ENCODE measurements at regions not wholly inside any gene's neighbourhood (a gene's known extent, or its start where the extent isn't known, plus 50 kb on each side); places are given as distances from the start of the nearest gene placed in this dataset.
A peak's percentile ranks its signal among the peaks of the same experiment; 100 is the strongest.
"Not testable (repeated sequence)": the region's sequence is repeated elsewhere in the genome, so short reads cannot be mapped to it uniquely, and the experiment has no call there.

GRCh38 chr10:100634034-100634433 is 98.3 kb downstream of the HIF1AN start:
- no peaks in the 10 kb centered on the region for H3K9me3 ChIP-seq
- TF ChIP-seq POLR2AphosphoS5 (IDR thresholded peaks at IDR 0.05) = no peak
- no peak for TF ChIP-seq CTCF (IDR thresholded peaks at IDR 0.05)
- TF ChIP-seq POLR2A (IDR thresholded peaks at IDR 0.05) = no peak
- no peak for TF ChIP-seq EP300 (IDR thresholded peaks at IDR 0.05)
- H3K4me1 ChIP-seq = no peaks in the 10 kb centered on the region
- no peak overlapping the region for H3K27ac ChIP-seq
- DNase-seq (ENCODE audit: low spot score in 2 of 2) = no peak
- no peaks in the 10 kb centered on the region for H3K36me3 ChIP-seq
- peaks cover 73% of the 10 kb centered on the region for H3K27me3 ChIP-seq
- no peak overlapping the region for H3K4me3 ChIP-seq
- WGBS = 64% methylated on average over 5 of the region's 5 CpGs

- H3K36me3 ChIP-seq = no peaks in the 10 kb centered on the region
- no peak for DNase-seq (ENCODE audit: low spot score in 2 of 2)
- no peak overlapping the region for H3K27ac ChIP-seq
- no peaks in the 10 kb centered on the region for H3K4me1 ChIP-seq
- no peaks in the 10 kb centered on the region for H3K9me3 ChIP-seq
- peaks cover 72% of the 10 kb centered on the region for H3K27me3 ChIP-seq
- no peak overlapping the region for H3K4me3 ChIP-seq
- no peak for TF ChIP-seq EP300 (IDR thresholded peaks at IDR 0.05)
- TF ChIP-seq POLR2AphosphoS5 (IDR thresholded peaks at IDR 0.05) = no peak
- TF ChIP-seq CTCF (IDR thresholded peaks at IDR 0.05) = no peak
- no peak for TF ChIP-seq POLR2A (IDR thresholded peaks at IDR 0.05)
- 57% methylated on average over 6 of the region's 6 CpGs for WGBS
These were observed 101.3 kb downstream of the HIF1AN start for GRCh38 chr10:100636848-100637553.

- Histone ChIP-seq H3K36me3 (no peaks in the 10 kb centered on the region), H3K4me1 (no peaks in the 10 kb centered on the region), H3K9me3 (no peaks in the 10 kb centered on the region), H3K27me3 (peaks cover 78% of the 10 kb centered on the region), H3K4me3 (no peak overlapping the region), H3K27ac (no peak overlapping the region)
- DNase-seq (ENCODE audit: low spot score in 2 of 2) = no peak
- TF ChIP-seq POLR2AphosphoS5 (IDR thresholded peaks at IDR 0.05) (no peak), CTCF (IDR thresholded peaks at IDR 0.05) (peak in 1 of 2 donors; percentile 19)
- WGBS = 8% methylated on average over 8 of the region's 9 CpGs
These were observed 102.0 kb downstream of the HIF1AN start for GRCh38 chr10:100637785-100638184.

- not testable (repeated sequence) for H3K27ac ChIP-seq; H3K4me1 ChIP-seq; H3K4me3 ChIP-seq; H3K9me3 ChIP-seq; H3K36me3 ChIP-seq; DNase-seq (ENCODE audit: low spot score in 2 of 2)
- peaks cover 87% of the 10 kb centered on the region for H3K27me3 ChIP-seq
- WGBS = 82% methylated on average over 6 of the region's 6 CpGs
These were observed 103.2 kb downstream of the HIF1AN start for GRCh38 chr10:100638969-100639368.

- Histone ChIP-seq H3K4me1 (no peaks in the 10 kb centered on the region), H3K27ac (no peak overlapping the region), H3K27me3 (peaks cover 98% of the 10 kb centered on the region), H3K36me3 (no peaks in the 10 kb centered on the region), H3K4me3 (no peak overlapping the region), H3K9me3 (no peaks in the 10 kb centered on the region)
- TF ChIP-seq POLR2AphosphoS5 (IDR thresholded peaks at IDR 0.05) = no peak
- no peak for TF ChIP-seq EP300 (IDR thresholded peaks at IDR 0.05)
- no peak for TF ChIP-seq POLR2A (IDR thresholded peaks at IDR 0.05)
- no peak for TF ChIP-seq CTCF (IDR thresholded peaks at IDR 0.05)
- WGBS = 13% methylated on average over 9 of the region's 9 CpGs
- DNase-seq (ENCODE audit: low spot score in 2 of 2) = no peak
These were observed 102.9 kb upstream of the PAX2 start for GRCh38 chr10:100642295-100642994.
